NCI-H748 treated with DMSO at 0.1 percent for 48 hours (cell line): ENCODE measurements at regions not wholly inside any gene's neighbourhood (a gene's known extent, or its start where the extent isn't known, plus 50 kb on each side); places are given as distances from the start of the nearest gene placed in this dataset.
"Not testable (repeated sequence)": the region's sequence is repeated elsewhere in the genome, so short reads cannot be mapped to it uniquely, and the experiment has no call there.

Experiments used
- DNase-seq: peaks from one replicate; lab custom pipeline; 2025; lab: John Stamatoyannopoulos, UW

DNA sequence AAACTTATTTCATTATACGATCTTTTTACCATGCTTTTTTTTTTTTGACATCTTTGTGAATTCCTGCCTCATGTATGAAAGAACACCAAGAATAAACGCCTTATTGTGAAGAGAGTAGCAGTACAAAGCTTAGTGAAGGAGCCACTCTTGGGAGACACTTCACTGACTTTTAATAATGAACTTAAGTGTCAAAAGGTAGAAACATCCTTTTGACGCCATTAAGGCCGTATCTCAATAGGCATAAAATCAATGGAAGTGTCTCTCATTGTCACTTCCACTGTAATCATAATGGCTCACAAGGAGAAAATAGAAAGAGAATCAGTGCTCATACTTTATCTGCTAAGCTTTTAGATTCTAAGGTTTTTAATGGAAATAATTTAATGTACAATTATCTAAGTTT, 657.8 kb downstream of the DIPK2A start:
- no peak for DNase-seq

DNA sequence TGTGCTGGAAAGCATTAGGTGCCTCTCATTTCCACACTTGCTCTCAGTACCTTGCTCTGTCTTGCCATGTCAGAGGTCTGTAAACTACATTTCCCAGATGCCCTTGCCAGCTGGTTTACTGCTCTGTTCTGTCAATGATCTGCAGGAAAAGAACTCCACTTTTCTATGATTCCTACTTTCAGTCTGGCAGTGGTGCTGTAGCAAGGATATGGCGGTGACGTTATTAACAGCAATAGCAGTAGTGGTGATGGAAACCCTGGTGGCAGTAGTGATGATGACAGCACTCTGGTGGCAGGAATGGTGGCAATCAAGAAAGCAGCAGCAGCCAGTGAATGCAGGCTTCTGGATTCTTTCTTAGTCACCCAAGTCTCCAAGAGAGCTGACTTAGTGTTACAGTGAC, 665.2 kb downstream of the DIPK2A start:
- DNase-seq = no peak

DNA sequence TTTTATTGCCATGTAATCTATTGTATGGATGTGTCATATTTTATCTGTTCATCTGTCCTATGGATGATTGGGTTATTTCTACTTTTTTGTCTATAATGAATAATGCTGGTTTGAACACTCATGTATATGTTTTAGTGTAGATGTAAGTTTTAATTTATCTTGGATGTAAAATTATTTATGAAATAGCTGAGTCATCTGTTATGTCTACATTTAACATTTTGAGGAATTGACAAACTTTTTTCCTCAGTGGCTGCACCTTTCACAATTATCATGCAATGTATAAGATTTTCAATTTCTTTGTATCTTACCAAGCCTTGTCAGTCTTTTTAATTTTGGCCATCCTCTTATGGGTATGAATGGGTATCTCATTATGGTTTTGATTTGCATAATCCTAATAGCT, 666.4 kb downstream of the DIPK2A start:
- no peak for DNase-seq

DNA sequence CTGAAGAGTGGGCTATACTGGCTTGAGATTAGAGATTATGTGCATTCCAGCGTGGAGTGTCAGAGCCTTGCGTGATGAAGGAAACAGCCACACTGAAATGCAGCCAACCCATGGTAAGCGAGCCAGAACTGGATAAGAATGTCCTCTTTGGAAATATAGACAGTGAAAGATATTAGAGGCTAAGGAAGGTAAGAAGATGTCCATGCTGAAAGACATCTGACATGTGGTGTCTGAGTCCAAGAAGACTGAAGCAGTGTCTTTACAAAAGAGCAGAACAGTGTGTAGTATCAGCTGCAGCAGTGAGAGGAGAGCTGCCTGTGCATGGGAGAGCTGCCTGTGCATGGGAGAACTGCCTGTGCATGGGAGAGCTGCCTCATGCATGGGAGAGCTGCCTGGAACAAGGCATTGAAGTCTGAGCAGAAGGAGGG, 672.2 kb downstream of the DIPK2A start:
- DNase-seq = no peak

DNA sequence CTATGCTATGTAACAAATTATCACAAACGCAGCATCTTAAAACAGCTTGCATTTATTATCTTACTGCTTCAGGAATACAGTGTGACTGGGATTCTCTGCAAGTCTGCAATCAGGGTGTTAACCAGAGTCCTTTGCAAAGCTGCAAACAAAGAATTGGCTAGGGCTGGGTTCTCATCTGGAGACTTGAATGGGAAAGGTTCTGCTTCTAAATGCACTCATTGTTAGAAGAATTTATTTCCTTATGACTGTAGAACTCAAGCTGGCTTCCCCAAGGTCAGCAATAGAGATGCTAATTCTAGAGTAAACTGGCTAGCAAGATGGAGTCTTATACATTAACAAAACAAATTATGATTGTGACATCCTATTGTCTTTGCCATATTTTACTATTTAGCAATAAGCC, 673.7 kb downstream of the DIPK2A start:
- DNase-seq = no peak

DNA sequence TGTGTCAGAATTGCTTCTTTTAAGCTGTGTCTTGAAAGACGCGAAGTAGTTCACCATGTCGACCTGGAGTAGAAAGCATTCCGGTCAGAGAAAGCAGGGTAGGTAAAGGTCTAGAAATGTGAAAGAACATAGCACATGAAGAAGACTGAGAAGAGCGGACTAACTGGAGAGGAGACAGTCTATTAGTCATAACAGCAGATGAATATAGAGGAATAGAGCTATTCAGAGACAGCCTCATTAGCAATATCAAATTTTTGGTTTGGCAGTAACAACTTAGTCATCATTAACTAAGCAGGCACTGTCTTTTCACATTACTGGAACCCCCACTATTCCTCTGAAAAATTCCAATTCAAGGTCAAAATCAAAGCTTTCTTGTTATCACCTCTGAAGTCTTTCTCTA, 678.8 kb downstream of the DIPK2A start:
- DNase-seq = no peak

DNA sequence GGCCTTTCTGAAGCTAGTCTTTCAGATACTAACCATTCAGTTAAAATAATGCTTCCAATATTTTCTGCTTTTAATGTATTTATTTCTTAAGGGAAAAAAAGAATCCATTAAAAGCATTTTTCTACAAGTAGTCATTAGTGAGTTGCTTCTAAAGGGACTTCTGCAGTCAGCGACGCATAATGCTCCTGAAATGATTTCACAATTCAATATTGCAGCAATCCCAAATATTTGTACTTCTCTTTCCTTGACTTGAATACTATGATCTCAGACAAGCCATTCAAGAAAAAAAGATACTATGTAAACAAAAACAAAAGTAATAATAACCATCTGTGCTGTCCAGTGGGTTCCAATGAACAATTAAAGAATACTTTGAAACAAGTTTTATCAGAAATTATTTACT, 681.0 kb downstream of the DIPK2A start:
- DNase-seq = no peak

DNA sequence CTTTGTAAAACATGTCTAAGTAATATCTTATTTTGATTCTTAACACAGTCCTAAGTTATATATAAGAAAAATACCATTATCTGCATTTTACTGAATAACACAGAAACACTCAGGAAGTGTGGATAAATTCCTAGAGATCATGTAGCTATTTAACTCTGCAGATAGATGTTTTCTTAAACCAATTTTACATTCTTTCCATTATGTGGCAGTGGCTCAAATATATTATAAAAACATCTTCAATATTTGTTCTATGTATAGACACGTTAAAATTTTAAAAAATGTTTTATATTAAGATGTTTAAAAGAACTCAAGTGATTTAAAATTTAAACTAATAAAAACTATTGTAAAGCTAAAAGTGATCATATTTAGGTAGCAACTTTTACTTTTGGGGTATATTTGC, 683.8 kb downstream of the DIPK2A start:
- DNase-seq = no peak

DNA sequence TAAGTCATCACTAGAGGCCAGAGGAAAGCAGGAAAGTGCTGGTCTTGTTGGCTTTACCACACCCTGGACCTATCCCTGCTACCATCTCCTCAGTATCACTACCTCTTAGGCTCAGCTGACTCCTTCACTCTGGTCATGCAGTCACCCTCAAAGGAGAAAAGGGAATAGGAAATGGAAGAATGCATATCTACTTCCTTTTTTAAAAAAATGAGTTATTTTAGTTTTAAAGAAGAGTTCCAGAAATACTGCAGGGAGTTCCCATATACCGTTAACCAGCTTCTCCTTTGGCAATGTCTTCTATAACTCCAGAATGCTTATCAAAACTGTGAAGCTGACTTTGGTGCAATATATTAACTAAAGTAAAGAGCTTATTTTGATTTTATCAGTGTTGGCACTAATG, 688.6 kb downstream of the DIPK2A start:
- no peak for DNase-seq

DNA sequence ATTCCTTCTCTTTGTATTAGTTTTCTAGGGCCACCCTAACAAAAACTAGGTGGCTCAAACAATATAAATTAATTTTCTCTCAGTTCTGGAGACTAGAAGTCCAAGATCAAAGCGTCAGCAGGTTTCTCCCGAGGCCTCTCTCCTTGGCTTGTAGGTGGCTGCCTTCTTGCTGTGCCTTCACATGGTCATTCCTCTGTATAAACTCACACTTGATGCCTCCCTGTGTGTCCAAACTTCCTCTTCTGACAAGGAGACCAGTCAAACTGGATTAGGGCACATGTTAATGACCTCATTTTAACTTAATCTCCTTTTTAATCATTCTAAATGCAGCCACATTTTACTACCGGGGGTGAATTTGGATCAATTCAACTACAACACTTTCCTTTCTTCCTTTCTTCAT, 691.1 kb downstream of the DIPK2A start:
- DNase-seq = no peak

DNA sequence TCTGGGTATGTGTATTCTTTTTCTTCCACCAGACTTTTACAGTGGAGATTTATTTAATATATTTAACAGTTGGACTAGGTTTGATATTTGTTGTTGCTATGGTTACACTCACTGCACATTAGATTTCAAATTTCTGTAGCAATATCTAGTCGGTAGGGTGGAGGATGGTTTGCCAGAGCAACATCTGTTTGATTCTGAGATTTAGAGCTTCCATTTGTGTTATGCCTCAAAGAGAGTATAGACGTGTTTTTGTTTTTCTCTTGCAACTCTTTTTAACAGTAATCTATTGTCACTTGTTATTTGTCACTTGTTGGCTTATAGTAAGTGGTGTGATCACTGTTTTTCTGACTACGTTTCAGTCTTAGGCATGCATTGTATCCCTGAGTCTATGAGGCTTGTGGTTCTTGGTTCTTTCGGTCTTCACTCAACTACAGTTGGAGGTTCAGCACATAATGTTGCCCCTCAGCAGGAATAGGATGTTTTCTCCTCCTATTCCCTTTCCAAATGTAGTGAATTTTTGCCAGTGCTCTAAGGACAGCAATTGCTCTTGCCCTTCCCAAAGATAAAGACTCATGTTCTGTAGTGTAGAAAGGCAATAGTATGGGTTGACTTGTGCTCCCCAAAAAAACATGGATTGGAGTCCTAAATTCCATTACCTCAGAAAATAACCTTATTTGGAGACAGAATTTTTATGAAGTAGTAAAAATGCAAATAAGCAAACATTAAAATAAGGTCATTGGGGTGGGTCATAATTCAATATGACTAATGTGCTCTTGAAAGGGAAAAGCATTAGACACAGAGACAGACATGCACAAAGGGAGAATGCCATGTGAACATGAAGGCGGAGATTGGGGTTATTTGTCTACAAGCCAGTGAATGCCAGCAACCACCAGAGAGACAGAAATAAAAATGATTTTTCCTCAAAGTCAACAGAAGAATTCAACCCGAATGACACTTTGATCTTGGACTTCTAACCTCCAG, 692.1 kb downstream of the DIPK2A start:
- DNase-seq = no peak

DNA sequence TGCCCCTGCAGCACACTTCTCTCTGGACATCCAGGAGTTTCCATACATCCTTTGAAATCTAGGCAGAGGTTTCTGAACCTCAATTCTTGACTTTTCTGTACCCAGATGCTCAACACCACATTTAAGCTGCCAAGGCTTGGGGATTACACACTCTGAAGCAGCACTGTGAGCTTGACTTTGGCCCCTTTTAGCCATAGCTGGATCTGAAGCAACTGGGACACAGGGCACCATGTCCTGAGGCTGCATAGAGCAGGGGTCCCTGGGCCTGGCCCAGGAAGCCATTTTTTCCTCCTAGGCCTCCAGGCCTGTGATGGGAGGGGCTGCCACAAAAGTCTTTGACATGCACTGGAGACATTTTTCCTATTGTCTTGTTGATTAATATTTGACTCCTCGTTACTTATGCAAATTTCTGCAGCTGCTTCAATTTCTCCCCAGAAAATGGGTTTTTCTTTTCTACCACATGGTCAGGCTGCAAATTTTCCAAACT, 694.0 kb downstream of the DIPK2A start:
- DNase-seq = no peak

DNA sequence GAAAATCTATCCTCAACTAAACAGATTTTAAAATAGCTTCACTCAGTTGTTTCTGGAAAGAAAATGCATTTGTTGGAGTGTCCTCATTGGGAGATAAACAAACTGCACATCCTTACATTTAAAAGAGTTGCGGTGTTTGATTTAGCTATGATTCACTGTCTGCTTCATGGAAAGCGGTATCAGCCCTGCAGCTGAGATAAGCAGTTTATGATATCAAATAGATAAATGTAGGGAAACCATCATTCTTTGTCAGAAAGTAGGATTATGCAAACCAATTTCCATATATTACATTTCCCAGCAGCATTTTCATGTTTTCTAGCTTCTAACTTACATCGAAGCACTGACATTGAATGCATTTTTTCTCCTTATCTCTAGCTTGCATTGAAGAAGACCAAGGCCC, 698.9 kb downstream of the DIPK2A start:
- DNase-seq = no peak

DNA sequence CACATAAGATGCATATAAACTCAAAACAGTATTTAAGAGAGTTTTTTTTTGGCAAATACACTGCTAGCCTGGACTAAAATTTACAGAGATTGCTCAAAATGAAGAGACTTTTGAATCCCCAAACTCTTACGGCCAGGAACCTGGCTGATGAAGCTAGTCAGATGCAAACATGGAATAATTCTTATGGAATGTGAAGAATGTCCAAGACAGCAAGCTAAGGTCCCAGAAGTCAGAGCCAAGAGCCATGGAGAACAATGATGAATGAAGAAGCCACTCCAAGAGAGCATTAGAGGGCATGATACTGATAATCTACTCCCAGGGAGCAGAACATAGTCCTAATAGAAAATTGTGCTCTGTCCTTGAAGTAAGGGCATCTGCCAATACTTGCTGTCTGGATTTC, 705.5 kb downstream of the DIPK2A start:
- DNase-seq = no peak

DNA sequence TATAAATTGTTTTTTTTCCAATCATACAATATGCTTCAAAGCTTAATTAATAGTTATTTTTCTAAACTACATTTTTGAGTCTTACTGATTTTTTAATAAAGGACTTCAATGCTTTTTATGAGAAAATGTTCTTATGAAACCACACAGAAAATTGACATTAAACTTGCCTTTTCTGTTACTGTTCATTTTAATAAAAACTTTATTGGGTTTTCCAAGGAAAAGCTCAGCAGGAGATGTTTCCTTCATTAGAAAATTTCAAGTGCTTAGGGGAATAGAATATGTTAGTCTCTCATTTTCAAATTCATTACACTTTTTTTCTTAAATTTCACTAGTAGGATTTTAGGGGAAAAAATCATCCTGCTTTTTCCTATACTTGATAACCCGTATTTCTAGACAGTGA, 711.4 kb downstream of the DIPK2A start:
- DNase-seq = no peak

DNA sequence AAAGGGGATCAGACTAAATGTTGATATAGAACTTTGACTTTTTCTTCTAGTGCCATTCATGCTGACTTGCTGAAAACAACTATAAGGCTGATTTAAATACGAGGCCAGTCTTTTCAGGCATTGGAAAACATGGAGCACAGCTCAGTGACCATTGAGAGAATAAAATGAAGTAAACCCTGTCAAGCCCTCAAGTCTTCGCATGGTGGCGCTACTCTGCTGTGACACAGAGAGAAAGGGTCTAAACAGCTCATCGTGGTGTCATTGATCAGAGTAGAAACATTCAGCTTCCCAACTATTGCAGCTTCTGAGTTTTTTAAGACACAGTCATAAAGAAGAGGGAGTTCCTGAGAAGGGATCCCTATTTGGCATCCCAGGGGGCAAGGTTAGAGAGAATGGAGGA, 716.2 kb downstream of the DIPK2A start:
- no peak for DNase-seq

DNA sequence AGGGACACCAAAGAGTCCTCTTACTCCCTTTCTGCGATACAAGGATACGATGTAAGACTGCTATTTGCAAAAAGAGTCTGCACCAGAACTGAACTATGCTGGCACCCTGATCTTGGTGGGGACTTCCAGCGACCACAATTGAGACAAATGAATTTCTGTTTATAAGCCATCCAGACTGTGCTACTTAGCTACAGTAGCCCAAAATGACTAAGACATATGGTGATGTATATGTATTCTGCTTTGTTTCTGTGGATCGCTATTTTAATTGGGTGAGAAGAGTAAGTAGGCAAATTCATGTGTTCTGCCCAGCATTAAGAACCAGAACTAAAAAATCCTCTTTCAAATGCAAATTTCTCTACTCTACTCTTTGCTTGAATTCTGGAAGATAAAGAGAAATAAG, 720.9 kb downstream of the DIPK2A start:
- no peak for DNase-seq

DNA sequence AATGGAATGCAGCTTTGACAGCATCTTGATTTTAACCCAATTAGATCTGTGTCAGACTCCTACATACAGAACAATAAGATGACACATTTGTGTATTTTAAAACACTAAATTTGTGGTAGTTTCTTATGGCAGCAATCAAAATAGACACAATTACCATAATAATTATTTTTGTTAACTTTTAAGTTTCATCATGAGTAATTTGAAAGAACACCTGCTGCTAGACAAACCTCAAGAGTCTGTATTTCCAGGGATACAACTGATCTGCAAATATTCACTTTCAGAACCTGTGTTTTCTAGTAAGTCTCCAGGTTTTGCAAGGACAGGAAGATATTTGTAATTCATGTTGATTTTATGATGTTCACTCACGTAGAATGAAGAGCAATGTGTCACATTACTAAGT, 736.8 kb downstream of the DIPK2A start:
- DNase-seq = peak; percentile 62

DNA sequence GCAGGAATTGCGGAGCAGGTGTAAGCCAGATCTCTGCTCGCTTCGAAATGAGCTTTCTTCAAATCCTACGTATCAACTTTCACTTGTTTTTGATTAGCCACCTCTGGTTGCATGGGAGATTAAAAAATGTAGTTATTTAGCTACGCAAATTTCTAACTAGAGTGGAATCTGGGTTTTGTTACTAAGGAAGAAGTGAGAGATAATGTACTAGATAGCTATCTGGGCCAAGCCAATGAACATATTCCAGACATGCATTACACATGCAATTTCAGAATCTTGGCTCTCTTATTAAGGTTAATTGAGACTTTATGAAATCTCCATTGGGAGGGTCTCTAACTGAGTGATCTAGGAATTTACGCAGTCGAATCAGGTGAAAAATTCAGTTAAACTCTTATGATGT, 765.7 kb downstream of the DIPK2A start:
- DNase-seq = no peak

DNA sequence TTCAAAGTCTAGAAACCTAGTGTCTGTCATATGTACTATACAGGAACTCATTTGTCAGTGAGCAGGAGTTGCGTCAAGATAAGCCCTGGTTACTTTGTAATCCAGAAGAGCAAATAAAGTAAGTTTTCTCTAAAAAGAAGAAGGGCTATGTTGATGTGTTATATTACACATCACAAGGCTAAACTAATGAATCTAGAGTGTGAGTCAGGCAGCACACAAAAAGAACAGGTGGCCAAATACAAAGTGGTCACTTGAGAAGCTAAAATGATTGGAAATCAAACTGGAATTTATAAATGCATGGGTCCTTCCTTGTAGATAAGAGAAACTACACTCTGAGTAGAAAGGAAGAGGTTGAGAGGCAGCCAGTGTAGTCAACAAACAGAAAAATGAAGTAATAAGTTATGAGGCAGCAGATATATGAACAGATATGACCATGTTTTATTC, 771.6 kb downstream of the DIPK2A start:
- no peak for DNase-seq

DNA sequence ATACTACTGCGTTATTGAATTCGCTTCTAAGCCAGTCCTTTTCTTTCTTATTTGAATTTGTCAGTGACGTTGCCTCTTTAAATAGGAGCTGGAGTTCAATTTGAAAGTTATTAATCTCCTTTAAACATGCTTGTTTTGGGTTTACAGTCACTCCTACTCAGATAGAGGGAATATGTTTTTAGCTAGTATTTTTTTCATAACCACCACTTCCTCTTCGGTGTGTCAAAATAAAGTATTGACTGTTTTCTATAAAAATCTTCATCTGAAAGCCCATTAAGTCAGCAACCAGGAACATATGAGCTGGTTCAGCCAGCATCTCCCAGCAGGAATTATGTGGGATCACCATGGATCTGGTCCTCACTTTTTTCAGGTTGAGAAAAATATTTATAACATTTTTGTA, 772.9 kb downstream of the DIPK2A start:
- no peak for DNase-seq

DNA sequence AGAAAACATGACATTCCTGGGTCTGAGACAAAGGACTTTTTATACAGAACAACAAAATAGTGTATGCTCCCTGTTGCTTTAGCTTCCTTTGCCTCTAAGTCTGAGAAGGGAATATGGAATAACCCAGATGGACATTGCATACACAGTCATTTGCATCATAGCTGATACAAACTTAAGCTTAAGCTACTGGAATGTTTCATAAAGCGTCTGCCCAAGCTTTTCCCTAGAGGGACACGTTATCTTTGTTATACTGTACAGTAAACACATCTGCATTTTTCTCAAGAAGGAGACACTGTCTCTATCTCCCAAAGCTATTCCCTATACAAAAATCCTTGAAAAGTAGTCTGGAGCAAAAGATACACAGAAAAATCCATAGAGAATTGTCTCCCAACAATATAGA, 775.0 kb downstream of the DIPK2A start:
- no peak for DNase-seq

DNA sequence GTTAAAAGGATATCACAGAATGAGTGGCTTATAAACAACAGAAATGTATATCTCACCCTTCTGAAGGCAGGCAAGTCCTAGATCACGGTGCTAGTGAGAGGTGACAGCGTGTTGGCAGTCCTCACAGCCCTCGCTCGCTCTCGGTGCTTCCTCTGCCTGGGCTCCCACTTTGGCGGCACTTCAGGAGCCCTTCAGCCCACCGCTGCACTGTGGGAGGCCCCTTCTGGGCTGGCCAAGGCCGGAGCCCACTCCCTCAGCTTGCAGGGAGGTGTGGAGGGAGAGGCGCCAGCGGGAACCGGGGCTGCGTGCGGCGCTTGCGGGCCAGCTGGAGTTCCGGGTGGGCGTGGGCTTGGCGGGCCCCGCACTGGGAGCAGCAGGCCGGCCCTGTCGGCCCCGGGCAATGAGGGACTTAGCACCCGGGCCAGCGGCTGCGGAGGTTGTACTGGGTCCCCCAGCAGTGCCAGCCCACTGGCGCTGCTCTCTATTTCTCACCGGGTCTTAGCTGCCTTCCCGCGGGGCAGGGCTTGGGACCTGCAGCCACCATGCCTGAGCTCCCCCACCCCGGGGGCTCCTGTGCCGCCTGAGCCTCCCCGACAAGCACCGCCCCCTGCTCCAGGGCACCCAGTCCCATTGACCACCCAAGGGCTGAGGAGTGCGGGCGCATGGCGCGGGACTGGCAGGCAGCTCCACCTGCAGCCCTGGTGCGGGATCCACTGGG, 778.1 kb downstream of the DIPK2A start:
- not testable (repeated sequence) for DNase-seq
